Activated CD4-positive, alpha-beta T cell treated with anti-CD3 and anti-CD28 coated beads, Interleukin-2, amount 50 U/mL, for 48 hours (primary cell): ENCODE measurements at regions not wholly inside any gene's neighbourhood (a gene's known extent, or its start where the extent isn't known, plus 50 kb on each side); places are given as distances from the start of the nearest gene placed in this dataset.
"Not testable (repeated sequence)": the region's sequence is repeated elsewhere in the genome, so short reads cannot be mapped to it uniquely, and the experiment has no call there.

Experiments used
- DNase-seq, 2 experiments: peaks; one replicate each; pipeline ENCODE4 v3.0.0-alpha.2; 2020

DNA sequence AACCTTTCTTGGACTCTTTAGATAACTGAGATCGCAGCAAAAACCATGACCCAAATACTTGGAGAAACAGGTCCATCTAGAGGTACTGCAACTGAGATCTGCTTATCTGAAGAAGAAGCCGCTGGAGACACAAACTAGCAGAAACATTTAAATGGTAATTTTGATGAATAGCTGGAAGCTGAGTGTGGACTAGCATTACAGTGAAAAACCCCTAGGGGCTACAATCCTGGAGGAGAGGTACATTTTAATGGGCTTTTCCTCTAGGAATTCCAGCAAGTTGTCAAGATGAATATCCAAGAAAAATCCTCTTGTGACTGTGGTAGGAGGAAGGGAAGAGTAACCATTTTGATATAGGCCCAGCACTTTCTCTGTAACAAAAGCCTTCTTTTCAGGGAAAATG lies 592.5 kb upstream of the GRIA3 start:
- DNase-seq = no peak

DNA sequence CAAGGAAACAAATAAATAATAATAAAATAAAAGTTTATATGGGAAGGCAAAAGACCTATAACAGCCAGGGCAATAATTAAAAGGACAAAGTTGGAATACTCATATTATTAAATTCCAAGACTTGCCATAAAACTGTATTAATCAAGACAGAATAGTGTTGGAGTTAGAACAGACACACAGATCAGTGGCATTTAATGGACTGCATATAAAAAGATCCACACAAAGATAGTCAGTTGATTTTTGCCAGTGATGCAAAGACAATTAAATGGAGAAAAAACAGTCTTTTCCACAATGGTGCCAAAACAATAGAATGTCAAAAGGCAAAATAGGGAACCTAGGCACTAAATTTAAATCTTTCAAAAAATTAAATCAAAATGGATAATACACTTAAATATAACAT lies 587.1 kb upstream of the GRIA3 start:
- no peak for DNase-seq

DNA sequence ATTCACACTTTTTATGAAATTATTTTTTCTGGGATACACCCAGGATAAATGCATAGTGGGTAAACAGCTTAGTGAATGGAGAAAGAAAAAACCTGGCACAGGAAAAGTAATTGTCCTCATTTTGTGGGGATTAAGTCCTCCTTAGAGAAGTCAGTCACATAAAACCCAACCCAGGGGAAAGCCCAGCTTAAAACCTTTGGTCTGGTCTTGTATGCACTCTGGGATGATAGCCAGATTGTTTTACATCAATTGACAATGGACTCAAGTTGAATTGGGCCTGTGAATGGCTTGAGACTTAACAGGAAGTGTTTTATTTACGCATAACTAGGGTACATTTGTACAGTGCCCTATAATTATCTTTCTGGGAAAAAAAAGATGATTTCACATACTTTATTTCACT lies 561.3 kb upstream of the GRIA3 start:
- no peak for DNase-seq

DNA sequence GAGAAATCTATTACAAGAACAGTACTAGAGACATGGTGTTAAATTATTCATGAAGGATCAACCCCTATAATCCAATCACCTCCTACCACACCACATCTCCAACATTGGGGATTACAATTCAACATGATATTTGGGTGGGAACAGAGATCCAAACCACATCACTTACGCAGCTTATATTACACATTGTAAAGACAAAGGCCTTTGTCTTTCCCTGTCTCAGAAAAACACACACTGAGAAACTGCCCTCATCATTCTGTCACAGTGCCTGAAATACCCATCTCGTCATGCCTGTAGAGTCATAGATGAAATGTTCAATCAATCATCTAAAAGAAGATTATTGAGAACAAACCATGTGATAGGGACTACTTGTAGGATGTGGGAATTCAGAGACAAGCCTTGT lies 558.8 kb upstream of the GRIA3 start:
- no peak for DNase-seq

DNA sequence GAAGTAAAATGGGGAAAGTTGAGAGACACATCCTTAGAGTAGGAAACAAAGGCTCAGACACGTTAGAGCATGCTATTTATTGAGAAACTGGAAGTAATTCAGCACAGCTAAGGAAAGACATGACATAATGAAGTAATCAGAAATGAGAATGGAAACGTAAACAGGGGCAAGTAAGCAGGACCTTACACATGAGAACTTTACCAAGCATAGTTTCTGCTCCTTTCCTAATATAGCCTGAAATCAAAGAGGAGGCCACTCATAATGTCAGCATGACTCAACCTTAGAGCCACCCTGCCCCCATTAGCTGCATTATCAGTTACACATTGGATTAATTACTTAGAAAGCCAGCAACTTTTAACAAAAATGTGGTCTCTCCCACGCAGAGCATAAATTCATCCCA lies 558.3 kb upstream of the GRIA3 start:
- DNase-seq = no peak

DNA sequence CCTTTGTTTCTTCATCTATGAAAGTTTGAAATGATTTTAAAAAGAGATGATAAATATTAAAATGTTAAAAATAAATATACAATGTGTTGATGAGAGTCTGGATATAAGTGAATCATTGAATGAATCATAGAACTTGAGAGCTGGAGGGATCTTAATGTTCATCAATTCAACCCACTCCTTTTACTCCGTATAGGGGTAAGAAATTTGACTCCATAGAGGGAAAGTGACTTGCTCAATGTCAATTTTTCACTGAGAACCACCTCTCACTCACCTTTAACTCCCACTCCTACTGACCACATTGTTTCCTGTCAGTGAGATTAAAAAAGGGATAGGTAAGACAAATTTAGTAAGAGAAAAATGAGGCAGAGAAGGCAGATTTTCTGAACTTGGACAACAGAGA lies 557.2 kb upstream of the GRIA3 start:
- DNase-seq = no peak

DNA sequence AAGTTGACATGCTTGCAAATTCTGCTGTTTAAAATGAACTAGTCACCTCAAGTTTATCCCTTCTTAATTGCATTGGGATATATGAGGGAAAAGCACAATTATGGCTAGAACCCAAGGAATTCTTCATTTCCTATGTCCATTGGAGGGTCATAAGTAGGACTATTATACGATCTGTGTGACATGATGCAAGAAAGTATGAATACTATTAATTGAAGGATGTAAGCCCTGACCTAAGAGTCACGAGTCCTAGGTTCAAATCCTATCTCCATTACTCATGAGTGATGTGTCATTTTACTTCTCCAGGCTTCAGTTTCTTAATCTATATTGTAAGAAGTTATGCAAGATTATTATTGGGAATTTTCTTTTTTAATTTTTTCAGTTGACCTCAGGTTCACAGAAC lies 542.9 kb upstream of the GRIA3 start:
- no peak for DNase-seq

DNA sequence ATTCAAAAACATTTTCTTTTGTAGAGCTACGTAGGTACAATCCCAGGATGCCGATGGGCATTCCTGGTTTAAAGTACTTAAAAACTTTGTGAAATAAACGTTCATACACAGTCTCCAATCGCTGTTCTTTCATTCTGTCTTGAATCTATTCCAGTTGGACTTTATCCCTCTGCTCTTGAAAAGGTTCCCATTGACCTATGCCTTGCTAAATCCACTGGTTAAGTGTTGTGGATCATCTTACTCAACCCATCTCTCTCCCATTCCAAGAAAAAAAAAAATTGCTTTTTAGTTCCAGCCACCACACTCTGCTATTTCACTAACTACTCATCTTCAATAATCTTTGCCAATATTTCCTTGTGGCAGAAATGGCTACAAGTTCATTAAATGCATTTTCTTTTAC lies 542.3 kb upstream of the GRIA3 start:
- no peak for DNase-seq

DNA sequence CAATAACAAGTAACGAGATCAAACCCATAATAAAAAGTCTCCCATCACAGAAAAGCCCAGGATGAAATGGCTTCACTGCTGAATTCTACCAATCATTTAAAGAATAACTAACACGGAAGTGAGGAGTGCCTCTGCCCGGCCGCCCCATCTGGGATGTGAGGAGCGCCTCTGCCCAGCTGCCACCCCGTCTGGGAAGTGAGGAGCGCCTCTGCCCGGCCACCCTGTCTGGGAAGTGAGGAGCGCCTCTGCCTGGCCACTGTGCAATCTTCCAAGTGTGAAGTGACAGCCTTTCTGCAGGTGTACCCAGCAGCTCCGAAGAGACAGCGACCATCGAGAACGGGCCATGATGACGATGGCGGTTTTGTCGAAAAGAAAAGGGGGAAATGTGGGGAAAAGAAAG lies 528.8 kb upstream of the GRIA3 start:
- DNase-seq = not testable (repeated sequence)

DNA sequence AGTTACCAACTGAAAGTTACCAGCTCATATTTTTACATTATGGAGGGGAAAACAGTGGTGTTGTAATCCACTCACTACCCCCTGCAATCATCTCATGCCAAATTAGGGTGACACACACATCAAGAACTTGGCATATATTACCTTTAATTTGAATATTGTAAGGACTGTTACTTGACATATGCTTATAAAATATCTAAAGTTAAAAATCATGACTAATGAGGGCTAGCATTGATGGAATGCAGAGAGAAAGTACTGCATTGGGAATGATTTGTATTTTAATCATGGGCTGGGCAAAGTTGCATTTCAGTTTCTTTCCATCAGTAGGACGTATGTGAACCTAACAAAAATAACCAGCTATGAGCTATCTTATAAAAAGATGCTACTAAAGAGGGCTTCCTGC lies 517.5 kb upstream of the GRIA3 start:
- DNase-seq = no peak

DNA sequence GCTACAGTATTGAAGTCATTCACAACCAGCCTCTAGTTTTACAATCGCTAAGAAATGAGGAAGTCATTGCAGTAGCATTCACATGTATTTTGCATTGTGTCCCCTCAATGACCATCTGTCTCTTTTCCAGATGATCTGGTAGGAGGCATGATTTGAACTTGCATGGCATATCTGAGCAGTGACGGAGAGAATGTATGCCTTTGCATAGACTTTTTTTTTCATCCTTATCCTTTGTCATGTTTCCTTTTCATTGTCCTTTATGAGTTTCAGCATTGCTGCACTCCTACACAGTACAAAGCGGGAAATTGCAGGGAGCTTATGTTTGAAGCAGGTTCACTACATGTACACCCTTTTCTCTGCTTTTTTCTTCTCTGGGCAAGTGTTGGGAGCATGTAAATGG lies 516.4 kb upstream of the GRIA3 start:
- DNase-seq = no peak

DNA sequence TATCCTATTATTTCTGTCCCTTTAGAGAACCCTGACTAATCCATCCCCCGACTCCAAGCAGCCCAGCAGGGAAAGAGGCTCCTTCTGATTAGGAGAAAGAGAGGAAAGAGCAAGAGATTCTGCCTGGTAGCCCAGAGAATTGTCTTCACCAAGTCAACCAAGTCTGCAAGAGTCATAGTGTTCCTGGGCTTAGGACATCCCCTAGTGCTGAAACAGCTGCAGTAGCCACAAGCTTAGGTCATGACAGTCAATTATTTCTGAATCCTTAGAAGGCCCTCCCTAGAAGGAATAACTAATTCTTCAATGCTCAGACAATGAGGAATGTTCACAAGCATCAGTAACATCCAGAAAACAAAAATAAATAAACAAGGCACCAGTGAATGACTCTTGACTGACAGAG lies 480.3 kb upstream of the GRIA3 start:
- DNase-seq = no peak

DNA sequence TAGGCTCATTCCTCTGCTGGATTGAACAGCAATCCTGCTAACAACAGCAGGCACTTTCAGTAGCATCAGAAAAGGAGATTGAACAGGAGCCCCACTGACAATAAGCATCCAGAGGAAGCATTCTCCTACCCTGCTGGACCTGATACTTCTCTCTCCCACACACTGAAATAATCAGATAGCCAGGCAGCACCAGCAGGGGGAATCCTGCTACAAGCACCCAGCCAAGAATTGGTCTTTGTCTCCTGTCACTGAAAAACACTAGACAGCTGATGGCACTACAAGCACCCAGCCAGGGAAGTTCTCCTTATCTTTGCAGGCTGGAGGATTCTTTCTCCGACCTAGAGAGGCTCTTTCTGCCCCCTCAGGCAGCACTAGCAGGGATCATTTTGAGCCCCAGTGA lies 444.3 kb upstream of the GRIA3 start:
- DNase-seq = no peak

DNA sequence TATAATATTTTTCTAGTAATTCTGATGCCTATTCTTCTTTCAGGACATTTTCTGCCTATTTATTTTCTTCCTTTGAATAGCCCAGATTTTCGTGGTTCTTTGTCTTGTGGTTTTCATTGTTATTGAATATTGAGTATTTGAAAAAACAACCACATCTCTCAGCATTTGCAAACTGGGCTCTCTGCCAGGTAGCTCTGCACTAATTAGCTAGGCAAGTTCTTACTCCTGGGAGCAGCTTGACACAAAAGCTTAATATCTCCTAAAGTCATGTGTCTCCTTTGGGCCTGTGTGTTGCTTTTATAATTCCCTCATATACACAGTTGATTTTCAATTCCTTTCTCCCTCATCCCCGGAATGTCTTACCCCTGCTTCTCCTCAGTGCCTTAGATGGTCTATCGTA lies 413.5 kb upstream of the GRIA3 start:
- DNase-seq = no peak

DNA sequence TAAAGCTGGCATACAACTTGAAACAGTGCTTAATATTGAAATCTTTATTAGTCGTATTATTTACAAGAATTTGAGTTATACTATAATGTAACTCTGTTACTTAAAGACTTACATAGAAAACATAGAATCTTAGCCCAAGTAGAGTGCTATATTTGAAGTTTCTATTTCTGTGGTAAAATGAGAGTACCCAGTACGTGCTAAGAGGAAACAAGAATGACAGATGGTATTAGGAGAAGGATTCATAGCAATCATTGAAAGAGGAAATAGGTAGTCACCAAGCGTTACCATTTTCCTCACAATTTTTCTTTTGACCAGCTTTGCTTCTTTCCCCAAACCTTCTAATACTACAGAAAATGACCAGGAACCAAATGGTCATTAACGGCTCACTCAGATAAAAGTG lies 412.1 kb upstream of the GRIA3 start:
- no peak for DNase-seq

DNA sequence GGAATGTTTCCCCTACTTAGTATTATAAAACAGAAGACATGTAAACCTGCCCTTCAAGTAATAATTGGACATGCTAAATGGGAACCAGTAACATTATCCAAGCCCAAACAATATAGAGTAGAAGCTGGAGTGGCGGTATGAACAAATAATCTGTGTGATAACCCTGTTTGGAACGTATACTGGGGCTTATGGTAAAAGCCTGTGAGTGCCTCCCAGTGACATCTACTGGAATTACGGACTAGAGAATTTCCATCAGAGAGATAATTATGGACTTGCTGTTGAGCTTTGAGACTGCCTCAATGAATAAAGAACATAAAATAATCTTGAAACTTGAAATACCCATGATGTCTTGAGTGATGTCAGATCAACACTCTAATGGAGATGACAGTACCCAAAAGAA lies 406.3 kb upstream of the GRIA3 start:
- DNase-seq = no peak

DNA sequence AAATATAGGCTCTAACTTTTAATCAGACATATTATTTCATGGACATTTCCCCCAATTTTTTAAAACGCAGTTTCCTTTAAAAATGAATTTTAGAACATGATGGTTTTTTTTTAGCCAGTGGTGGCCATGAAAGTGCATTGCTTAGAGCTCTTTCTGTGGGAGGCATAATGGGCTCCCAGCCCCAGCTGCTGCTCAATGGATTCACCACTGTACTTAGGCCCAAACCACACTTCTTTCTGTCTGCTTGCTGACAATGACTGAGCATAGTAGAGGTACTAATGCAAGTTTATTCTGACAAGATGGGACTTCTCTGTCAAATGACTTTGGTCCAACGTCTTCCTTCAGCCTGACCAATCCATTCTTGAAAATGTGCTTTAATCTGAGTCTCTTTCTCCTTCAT lies 400.2 kb upstream of the GRIA3 start:
- DNase-seq = no peak

DNA sequence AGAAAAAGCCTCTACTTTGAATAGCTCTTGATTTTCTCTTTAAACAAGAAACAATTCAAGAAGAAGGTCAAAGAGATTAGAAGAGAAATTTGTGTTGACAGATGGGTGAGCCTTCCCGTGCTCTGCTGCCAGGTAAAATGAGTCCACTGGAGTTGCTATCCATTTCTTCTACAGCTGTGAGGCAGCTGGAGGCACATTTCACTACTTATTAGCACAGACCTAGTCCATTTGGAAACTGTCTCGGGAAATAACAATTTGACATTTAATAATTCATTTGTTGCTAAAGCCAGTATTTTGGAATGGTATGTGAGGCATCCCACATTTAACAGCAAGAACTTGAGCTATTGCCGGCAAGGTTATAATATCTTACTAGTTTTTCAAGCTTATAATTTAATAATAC lies 396.8 kb upstream of the GRIA3 start:
- no peak for DNase-seq

DNA sequence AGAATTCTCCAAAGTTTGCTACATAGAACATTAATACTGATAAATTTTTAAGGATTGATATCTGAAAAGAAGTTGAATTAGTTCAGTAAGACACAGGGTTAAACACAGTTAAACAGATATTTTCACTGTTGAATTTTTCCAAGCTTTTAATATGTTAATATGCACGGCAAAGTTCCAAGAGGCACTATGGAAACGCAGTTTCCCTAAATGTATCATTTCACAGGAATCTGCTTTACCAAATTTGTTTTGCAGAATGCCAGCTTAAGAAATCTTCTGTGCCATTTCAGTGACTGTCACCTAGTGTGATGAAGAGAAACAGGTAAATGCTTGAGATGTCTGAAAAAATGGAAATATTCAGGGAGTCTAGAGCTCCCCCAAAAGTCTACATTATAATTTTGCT lies 395.9 kb upstream of the GRIA3 start:
- DNase-seq = no peak

DNA sequence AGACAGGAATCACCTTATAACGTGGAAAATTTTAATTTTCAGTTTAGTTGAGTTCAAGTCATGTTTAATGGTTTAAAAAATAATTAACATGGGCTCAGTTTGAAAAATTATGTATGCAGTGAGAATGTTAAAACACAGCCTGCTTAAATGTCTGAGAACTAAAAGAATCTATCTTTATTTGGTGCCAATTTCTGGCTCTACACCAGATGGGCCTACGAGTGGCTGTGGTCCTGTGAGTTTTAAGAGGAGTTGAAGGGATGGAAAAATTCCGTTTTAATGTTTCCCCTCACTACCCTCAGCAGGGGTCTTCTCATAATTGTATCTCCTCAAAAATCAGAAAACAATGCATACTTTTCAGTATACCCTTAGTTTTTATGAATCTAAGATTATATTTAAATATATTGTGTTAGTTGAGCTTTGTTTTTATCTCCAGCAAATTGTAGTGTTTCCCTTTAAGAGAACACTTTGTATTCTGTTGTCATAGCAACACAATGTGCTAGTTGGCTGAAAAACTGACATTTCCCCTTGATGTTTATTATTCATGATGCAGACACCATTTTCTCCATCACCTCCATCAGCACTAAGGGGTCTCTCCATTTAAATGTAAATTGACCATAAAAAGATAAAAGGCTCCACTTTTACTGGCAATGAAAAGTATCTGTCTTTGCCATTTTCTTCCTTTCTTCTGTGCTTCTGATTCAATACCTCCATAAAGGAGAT lies 393.5 kb upstream of the GRIA3 start:
- no peak for DNase-seq

DNA sequence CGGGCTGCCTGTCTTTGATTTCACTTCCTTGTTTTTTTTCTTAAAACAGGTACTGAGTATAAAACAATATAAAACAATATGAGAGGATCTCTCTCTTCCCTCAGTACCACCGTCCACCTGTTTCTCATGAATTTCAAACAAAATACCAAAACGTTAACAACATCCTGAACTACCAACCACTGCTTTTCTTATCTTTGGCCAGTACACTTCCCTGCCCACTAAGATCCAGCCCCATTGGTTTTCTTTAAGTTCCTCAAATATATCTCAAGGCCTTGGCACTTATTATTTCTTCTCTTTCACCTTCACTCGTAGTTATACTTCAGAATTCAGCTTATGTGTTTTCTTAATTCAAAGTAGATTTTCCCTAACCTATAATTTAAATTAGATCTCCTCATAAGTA lies 370.2 kb upstream of the GRIA3 start:
- DNase-seq = no peak

DNA sequence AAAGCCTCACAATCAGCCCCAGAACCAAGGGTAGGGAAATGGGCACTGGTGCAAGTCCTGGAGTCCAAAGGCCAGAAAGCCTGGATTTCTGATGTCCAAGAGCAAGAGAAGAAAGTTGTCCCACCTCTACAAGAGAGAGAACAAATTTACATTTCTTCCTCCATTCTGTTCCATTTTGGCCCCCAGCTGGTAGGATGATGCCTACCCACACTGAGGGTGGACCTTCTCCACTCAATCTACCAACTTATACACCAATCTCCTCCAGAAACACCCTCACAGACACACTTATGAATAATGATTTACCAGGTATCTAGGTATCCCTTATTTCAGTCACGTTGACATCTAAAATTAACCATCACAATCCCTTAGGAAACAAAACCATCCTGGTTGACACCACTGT lies 367.8 kb upstream of the GRIA3 start:
- DNase-seq = no peak

DNA sequence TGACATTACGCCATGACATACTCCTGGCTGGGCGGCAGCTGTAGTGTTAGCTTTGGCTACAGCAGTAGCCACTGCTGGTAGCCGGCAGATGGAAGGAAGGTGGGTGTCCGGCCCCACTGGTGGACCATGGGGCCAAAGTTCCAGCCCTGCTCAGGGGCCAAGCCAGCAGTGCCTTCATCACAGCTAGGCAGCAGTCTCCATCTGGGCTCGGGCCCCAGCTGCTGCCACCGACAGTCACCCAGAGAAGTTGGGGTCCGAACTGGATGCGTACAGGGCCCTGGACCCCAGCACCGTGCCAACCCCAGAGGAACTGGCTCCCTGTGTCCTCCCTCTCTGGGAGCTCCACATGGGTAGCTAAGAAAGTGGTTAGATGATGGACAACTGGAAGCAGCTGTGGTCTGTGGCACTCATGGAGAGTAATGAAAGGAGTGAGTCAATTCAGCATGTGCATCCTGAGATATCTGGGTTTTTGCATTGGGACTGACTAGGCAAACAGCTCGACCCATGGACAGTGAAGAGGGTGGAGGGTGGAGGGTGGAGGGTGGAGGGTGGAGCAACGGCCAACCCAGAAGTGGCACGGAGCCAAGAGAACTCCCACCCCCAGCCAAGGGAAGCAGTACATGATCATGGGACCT lies 366.6 kb upstream of the GRIA3 start:
- DNase-seq = no peak

DNA sequence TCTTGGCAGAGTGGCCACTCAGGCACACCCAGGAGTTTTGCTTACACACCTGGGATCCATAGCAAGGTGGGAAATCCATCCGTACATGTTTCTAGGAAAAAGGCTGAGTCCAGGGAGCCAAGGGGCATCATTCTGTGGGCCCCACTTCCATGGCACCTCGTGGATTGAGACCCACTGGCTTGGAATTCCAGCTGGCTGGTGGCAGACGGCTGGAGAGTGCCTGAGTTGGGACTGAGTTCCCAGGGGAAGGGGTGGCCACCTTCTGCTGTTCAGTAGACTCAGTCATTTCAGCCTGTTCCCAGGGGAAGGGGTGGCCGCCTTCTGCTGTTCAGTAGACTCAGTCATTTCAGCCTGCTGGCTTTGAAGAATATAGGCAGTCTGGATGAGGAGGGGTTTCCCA lies 366.0 kb upstream of the GRIA3 start:
- DNase-seq = no peak

DNA sequence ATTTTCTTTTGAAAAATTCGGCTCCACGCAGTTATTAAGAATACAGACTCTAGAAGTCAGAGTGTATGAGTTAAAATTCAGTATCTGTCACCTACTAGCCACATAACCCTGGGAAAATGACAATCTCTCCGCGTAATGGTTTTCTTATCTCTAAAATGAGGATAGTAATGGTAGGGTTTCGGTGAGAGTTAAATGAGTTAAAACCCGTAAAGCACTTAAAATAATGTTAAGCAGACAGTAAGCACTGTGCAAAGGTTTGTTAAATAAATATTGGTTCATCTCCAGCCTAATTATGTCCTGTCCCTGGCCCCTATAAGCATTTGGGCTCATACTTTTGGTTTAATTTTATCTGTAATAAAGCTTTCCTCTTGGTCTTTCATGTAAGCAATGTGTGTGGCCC lies 350.8 kb upstream of the GRIA3 start:
- no peak for DNase-seq
